WTC11 (cell line): ENCODE measurements at regions not wholly inside any gene's neighbourhood (a gene's known extent, or its start where the extent isn't known, plus 50 kb on each side); places are given as distances from the start of the nearest gene placed in this dataset.

Experiments used
- ATF1 ChIP-seq: sonication (generic); formaldehyde crosslinking; IDR thresholded peaks from 2 replicates; pipeline ENCODE4 v1.8.1; 2023; ENCODE audit warnings: mild to moderate bottlenecking, moderate library complexity, missing genetic modification reagents
- CREB1 ChIP-seq: sonication (generic); formaldehyde crosslinking; IDR thresholded peaks from 2 replicates; pipeline ENCODE4 v1.8.0; 2023; ENCODE audit warnings: mild to moderate bottlenecking, missing genetic modification reagents
- CREM ChIP-seq: sonication (generic); formaldehyde crosslinking; IDR thresholded peaks from 2 replicates; pipeline ENCODE4 v1.8.1; 2022; ENCODE audit warnings: mild to moderate bottlenecking, missing genetic modification reagents, moderate library complexity
- IRF2 ChIP-seq: sonication (generic); formaldehyde crosslinking; IDR thresholded peaks from 2 replicates; pipeline ENCODE4 v1.8.0; 2022; ENCODE audit warnings: low read depth, missing genetic modification reagents, borderline replicate concordance
- JUN ChIP-seq: sonication (generic); formaldehyde crosslinking; IDR thresholded peaks from 2 replicates; pipeline ENCODE4 v1.8.0; 2023; ENCODE audit warnings: mild to moderate bottlenecking, missing genetic modification reagents
- SMAD4 ChIP-seq: sonication (generic); formaldehyde crosslinking; IDR thresholded peaks from 2 replicates; pipeline ENCODE4 v1.8.0; 2022; ENCODE audit warnings: mild to moderate bottlenecking, missing genetic modification reagents
- SP1 ChIP-seq: sonication (generic); formaldehyde crosslinking; conservative IDR thresholded peaks from 2 replicates; pipeline ENCODE4 v1.8.1; 2022; ENCODE audit warnings: missing genetic modification reagents
- TCF7 ChIP-seq: sonication (generic); formaldehyde crosslinking; IDR thresholded peaks from 2 replicates; pipeline ENCODE4 v1.8.0; 2022; ENCODE audit warnings: mild to moderate bottlenecking, low read depth, missing genetic modification reagents, moderate library complexity
- TF ChIP-seq, protein P1 (sequence below): fragments of 200-600 bp; IDR thresholded peaks from 2 replicates; pipeline ENCODE4 v1.8.0; 2022; ENCODE audit warnings: antibody characterized with exemption
- TF ChIP-seq, protein P2 (sequence below): sonication (generic); formaldehyde crosslinking; conservative IDR thresholded peaks from 2 replicates; pipeline ENCODE4 v1.8.1; 2022; ENCODE audit warnings: mild to moderate bottlenecking, missing genetic modification reagents
- TF ChIP-seq, protein P3 (sequence below): sonication (generic); formaldehyde crosslinking; IDR thresholded peaks from 2 replicates; pipeline ENCODE4 v1.8.1; 2023; ENCODE audit warnings: mild to moderate bottlenecking, moderate library complexity, missing genetic modification reagents
- TF ChIP-seq, protein P4 (sequence below): sonication (generic); formaldehyde crosslinking; IDR thresholded peaks from 2 replicates; pipeline ENCODE4 v1.8.1; 2023; ENCODE audit warnings: mild to moderate bottlenecking, missing genetic modification reagents, moderate library complexity
- TF ChIP-seq, protein P5 (sequence below): sonication (generic); formaldehyde crosslinking; IDR thresholded peaks from 2 replicates; pipeline ENCODE4 v1.8.0; 2023; ENCODE audit warnings: missing genetic modification reagents, mild to moderate bottlenecking, borderline replicate concordance
- TF ChIP-seq, protein P6 (sequence below): sonication (generic); formaldehyde crosslinking; IDR thresholded peaks from 2 replicates; pipeline ENCODE4 v1.8.1; 2022; ENCODE audit warnings: missing genetic modification reagents, borderline replicate concordance

DNA sequence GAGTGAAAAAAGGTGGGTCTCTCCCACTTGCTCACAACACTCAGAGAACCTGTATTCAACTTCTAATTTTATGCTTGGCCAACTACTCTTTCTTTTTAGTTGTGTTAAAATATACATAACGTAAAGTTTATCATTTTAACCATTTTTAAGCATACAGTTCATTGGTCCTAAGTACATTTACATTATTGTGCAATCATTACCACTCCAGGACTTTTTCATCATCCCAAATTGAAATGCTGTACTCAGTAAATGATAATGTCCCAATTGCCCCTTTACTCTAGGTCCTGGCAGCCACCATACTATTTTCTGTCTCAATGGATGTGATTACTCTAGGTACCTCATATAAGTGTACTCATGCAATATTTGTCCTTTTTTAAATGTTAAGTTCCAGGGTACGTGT lies 212.3 kb upstream of the PLXNA2 start:
- TF ChIP-seq, protein P1, sequence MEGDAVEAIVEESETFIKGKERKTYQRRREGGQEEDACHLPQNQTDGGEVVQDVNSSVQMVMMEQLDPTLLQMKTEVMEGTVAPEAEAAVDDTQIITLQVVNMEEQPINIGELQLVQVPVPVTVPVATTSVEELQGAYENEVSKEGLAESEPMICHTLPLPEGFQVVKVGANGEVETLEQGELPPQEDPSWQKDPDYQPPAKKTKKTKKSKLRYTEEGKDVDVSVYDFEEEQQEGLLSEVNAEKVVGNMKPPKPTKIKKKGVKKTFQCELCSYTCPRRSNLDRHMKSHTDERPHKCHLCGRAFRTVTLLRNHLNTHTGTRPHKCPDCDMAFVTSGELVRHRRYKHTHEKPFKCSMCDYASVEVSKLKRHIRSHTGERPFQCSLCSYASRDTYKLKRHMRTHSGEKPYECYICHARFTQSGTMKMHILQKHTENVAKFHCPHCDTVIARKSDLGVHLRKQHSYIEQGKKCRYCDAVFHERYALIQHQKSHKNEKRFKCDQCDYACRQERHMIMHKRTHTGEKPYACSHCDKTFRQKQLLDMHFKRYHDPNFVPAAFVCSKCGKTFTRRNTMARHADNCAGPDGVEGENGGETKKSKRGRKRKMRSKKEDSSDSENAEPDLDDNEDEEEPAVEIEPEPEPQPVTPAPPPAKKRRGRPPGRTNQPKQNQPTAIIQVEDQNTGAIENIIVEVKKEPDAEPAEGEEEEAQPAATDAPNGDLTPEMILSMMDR = no peak
- TF ChIP-seq, protein P2, sequence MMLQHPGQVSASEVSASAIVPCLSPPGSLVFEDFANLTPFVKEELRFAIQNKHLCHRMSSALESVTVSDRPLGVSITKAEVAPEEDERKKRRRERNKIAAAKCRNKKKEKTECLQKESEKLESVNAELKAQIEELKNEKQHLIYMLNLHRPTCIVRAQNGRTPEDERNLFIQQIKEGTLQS (CRISPR knock-in tag) = no peak
- TF ChIP-seq, protein P3, sequence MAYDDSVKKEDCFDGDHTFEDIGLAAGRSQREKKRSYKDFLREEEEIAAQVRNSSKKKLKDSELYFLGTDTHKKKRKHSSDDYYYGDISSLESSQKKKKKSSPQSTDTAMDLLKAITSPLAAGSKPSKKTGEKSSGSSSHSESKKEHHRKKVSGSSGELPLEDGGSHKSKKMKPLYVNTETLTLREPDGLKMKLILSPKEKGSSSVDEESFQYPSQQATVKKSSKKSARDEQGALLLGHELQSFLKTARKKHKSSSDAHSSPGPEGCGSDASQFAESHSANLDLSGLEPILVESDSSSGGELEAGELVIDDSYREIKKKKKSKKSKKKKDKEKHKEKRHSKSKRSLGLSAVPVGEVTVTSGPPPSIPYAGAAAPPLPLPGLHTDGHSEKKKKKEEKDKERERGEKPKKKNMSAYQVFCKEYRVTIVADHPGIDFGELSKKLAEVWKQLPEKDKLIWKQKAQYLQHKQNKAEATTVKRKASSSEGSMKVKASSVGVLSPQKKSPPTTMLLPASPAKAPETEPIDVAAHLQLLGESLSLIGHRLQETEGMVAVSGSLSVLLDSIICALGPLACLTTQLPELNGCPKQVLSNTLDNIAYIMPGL (CRISPR knock-in tag) = no peak
- TF ChIP-seq IRF2 (CRISPR knock-in tag) (no peak), SP1 (CRISPR knock-in tag) (no peak), CREB1 (CRISPR knock-in tag) (no peak), CREM (CRISPR knock-in tag) (no peak), TCF7 (CRISPR knock-in tag) (no peak), JUN (CRISPR knock-in tag) (no peak), SMAD4 (CRISPR knock-in tag) (no peak), ATF1 (CRISPR knock-in tag) (no peak)
- TF ChIP-seq, protein P4, sequence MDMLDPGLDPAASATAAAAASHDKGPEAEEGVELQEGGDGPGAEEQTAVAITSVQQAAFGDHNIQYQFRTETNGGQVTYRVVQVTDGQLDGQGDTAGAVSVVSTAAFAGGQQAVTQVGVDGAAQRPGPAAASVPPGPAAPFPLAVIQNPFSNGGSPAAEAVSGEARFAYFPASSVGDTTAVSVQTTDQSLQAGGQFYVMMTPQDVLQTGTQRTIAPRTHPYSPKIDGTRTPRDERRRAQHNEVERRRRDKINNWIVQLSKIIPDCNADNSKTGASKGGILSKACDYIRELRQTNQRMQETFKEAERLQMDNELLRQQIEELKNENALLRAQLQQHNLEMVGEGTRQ = no peak
- TF ChIP-seq, protein P5, sequence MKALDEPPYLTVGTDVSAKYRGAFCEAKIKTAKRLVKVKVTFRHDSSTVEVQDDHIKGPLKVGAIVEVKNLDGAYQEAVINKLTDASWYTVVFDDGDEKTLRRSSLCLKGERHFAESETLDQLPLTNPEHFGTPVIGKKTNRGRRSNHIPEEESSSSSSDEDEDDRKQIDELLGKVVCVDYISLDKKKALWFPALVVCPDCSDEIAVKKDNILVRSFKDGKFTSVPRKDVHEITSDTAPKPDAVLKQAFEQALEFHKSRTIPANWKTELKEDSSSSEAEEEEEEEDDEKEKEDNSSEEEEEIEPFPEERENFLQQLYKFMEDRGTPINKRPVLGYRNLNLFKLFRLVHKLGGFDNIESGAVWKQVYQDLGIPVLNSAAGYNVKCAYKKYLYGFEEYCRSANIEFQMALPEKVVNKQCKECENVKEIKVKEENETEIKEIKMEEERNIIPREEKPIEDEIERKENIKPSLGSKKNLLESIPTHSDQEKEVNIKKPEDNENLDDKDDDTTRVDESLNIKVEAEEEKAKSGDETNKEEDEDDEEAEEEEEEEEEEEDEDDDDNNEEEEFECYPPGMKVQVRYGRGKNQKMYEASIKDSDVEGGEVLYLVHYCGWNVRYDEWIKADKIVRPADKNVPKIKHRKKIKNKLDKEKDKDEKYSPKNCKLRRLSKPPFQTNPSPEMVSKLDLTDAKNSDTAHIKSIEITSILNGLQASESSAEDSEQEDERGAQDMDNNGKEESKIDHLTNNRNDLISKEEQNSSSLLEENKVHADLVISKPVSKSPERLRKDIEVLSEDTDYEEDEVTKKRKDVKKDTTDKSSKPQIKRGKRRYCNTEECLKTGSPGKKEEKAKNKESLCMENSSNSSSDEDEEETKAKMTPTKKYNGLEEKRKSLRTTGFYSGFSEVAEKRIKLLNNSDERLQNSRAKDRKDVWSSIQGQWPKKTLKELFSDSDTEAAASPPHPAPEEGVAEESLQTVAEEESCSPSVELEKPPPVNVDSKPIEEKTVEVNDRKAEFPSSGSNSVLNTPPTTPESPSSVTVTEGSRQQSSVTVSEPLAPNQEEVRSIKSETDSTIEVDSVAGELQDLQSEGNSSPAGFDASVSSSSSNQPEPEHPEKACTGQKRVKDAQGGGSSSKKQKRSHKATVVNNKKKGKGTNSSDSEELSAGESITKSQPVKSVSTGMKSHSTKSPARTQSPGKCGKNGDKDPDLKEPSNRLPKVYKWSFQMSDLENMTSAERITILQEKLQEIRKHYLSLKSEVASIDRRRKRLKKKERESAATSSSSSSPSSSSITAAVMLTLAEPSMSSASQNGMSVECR = no peak
- TF ChIP-seq, protein P6, sequence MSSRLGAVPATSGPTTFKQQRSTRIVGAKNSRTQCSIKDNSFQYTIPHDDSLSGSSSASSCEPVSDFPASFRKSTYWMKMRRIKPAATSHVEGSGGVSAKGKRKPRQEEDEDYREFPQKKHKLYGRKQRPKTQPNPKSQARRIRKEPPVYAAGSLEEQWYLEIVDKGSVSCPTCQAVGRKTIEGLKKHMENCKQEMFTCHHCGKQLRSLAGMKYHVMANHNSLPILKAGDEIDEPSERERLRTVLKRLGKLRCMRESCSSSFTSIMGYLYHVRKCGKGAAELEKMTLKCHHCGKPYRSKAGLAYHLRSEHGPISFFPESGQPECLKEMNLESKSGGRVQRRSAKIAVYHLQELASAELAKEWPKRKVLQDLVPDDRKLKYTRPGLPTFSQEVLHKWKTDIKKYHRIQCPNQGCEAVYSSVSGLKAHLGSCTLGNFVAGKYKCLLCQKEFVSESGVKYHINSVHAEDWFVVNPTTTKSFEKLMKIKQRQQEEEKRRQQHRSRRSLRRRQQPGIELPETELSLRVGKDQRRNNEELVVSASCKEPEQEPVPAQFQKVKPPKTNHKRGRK (CRISPR knock-in tag) = no peak
